H1 (cell line): ENCODE measurements at regions not wholly inside any gene's neighbourhood (a gene's known extent, or its start where the extent isn't known, plus 50 kb on each side); places are given as distances from the start of the nearest gene placed in this dataset.

Experiments used
- CREB1 ChIP-seq: IDR thresholded peaks from 2 replicates; pipeline ENCODE4 v1.6.1; 2012; ENCODE audit warnings: inconsistent platforms
- GTF2F1 ChIP-seq: IDR thresholded peaks from 2 replicates; pipeline ENCODE4 v1.6.1; 2012; ENCODE audit warnings: low read depth, low read length, improper control_type of control experiment, borderline replicate concordance
- TF ChIP-seq, protein P1 (sequence below): IDR thresholded peaks from 2 replicates; pipeline ENCODE4 v1.6.1; 2011; ENCODE audit warnings: low read depth, mild to moderate bottlenecking, low read length; ENCODE audit not compliant: insufficient read depth

DNA sequence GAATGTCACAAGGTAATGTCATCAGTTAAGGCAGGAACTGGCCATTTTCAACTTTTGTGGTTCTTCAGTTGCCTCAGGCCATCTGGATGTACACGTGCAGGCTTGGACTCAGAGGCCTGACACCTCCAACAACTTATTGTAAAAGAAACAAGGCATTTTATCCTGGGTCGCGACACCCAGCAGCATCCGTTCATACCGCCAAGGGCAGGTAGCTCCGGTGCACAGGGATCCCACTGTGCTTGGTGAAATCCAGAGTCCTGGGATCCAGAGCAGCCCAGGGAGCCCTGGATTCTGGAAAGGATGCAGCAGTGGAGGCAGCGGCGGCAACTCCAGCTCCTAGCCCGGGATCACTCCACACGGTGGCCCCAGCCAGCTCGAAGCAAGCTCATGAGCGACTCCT, 380.9 kb upstream of the STXBP6 start (continued):
- no peak for TF ChIP-seq GTF2F1
- TF ChIP-seq, protein P1, sequence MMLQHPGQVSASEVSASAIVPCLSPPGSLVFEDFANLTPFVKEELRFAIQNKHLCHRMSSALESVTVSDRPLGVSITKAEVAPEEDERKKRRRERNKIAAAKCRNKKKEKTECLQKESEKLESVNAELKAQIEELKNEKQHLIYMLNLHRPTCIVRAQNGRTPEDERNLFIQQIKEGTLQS: no peak
- TF ChIP-seq CREB1: no peak
